HCT116 (cell line): ENCODE measurements at regions not wholly inside any gene's neighbourhood (a gene's known extent, or its start where the extent isn't known, plus 50 kb on each side); places are given as distances from the start of the nearest gene placed in this dataset.

Experiments used
- ATAC-seq: fragments of 200-7000 bp; cut with Tn5 transposase; 2 replicates; pipeline ENCODE4 v1.9.1; 2020; ENCODE audit warnings: mild to moderate bottlenecking, moderate library complexity
- BruUV-seq: library from RNA; stranded (reverse); fragments of 400-500 nt; replicated peaks from 2 replicates; lab custom pipeline; 2021; lab: Mats Ljungman, UMichigan
- CTCF ChIA-PET: fragments of 300-600 bp; sonication (Branson Sonifier 250); formaldehyde crosslinking; loops from one replicate; lab custom pipeline; 2021; ENCODE audit warnings: antibody characterized with exemption; lab: Charles Lee
- POLR2A ChIA-PET: fragments of 300-600, 350-600 bp; sonication (Branson Sonifier 250); formaldehyde crosslinking; loops from one replicate; lab custom pipeline; 2021; ENCODE audit warnings: antibody characterized with exemption; lab: Charles Lee
- RAD21 ChIA-PET, 2 experiments: fragments of 300-600 bp; sonication (Branson Sonifier 250); formaldehyde crosslinking; loops; one replicate each; lab custom pipeline; 2023; ENCODE audit warnings: low total read pairs in 2 of 2; ENCODE audit not compliant: uncharacterized antibody in 2 of 2, unreplicated experiment in 2 of 2, low non-redundant PET in 1 of 2; lab: Charles Lee
- DNase-seq: peaks from one replicate; pipeline ENCODE4 v3.0.0-alpha.2; 2010; ENCODE audit warnings: low read depth, low spot score
- H2AFZ ChIP-seq: fragments of 200-600 bp; shearing (Covaris generic), sonication (generic); 2 replicates; pipeline ENCODE4 v1.6.1; 2017; ENCODE audit warnings: low read depth, mixed run types, mixed read lengths, antibody characterized with exemption, low read length; ENCODE audit not compliant: poor library complexity, severe bottlenecking
- H3K27ac ChIP-seq: 2 replicates; pipeline ENCODE4 v1.5.1; 2012; ENCODE audit warnings: low read depth, low read length
- H3K27me3 ChIP-seq: fragments of 200-600 bp; sonication (generic); 2 replicates; pipeline ENCODE4 v1.6.1; 2016; ENCODE audit warnings: mixed run types, low read length, mixed read lengths; ENCODE audit not compliant: insufficient read depth
- H3K36me3 ChIP-seq, 2 experiments: fragments of 200-500 bp in 1 of 2; fragments of 200-600 bp in 1 of 2; sonication (Bioruptor generic) in 1 of 2; sonication (generic) in 1 of 2; 2 replicates each; pipeline versions ENCODE4 v1.5.1 to v1.6.1; 2014 to 2016; ENCODE audit warnings: low read length in 2 of 2, inconsistent platforms in 1 of 2, mixed read lengths in 1 of 2, mixed run types in 1 of 2; ENCODE audit not compliant: insufficient read depth in 2 of 2, control insufficient read depth in 1 of 2
- H3K4me1 ChIP-seq, 2 experiments: fragments of 200-600 bp in 1 of 2; sonication (generic) in 1 of 2; 2 replicates each; pipeline versions ENCODE4 v1.5.1 to v1.6.1; 2012 to 2017; ENCODE audit warnings: low read length in 2 of 2, inconsistent platforms in 1 of 2, mild to moderate bottlenecking in 1 of 2, mixed read lengths in 1 of 2, mixed run types in 1 of 2, moderate library complexity in 1 of 2; ENCODE audit not compliant: insufficient read depth in 2 of 2, control insufficient read depth in 1 of 2
- H3K4me2 ChIP-seq: fragments of 200-600 bp; sonication (generic); 2 replicates; pipeline ENCODE4 v1.6.1; 2017; ENCODE audit warnings: mixed run types, low read length, mixed read lengths
- H3K4me3 ChIP-seq, 2 experiments: fragments of 200-600 bp in 1 of 2; sonication (generic) in 1 of 2; replicated peaks in 1 of 2; 2 replicates each; pipeline ENCODE4 v1.5.1; 2011 to 2016; ENCODE audit warnings: low read length in 2 of 2, control low read depth in 1 of 2, low read depth in 1 of 2, mild to moderate bottlenecking in 1 of 2, mixed read lengths in 1 of 2, mixed run types in 1 of 2
- H3K79me2 ChIP-seq: fragments of 200-600 bp; sonication (generic); 2 replicates; pipeline ENCODE4 v1.6.1; 2017; ENCODE audit warnings: mild to moderate bottlenecking, mixed run types, low read length, moderate library complexity, mixed read lengths; ENCODE audit not compliant: insufficient read depth
- H3K9ac ChIP-seq: fragments of 200-600 bp; sonication (generic); 2 replicates; pipeline ENCODE4 v1.6.1; 2016; ENCODE audit warnings: low read length, mixed read lengths
- H3K9me2 ChIP-seq: fragments of 200-600 bp; sonication (generic), shearing (Covaris generic); 2 replicates; pipeline ENCODE4 v1.6.1; 2017; ENCODE audit warnings: mixed run types, mild to moderate bottlenecking, moderate library complexity; ENCODE audit not compliant: insufficient read depth
- H3K9me3 ChIP-seq, 2 experiments: fragments of 200-500 bp in 1 of 2; fragments of 200-600 bp in 1 of 2; sonication (Bioruptor generic) in 1 of 2; sonication (generic) in 1 of 2; 2 replicates each; pipeline ENCODE4 v1.6.1; 2014 to 2017; ENCODE audit warnings: low read length in 2 of 2, mixed read lengths in 2 of 2, inconsistent platforms in 1 of 2, low read depth in 1 of 2, mild to moderate bottlenecking in 1 of 2, mixed run types in 1 of 2, moderate library complexity in 1 of 2; ENCODE audit not compliant: control insufficient read depth in 1 of 2, insufficient read depth in 1 of 2
- H4K20me1 ChIP-seq: fragments of 200-600 bp; sonication (generic), shearing (Covaris generic); 2 replicates; pipeline ENCODE4 v1.6.1; 2017; ENCODE audit warnings: mixed run types, mild to moderate bottlenecking, moderate library complexity; ENCODE audit not compliant: insufficient read depth
- ATF3 ChIP-seq: IDR thresholded peaks from 2 replicates; pipeline ENCODE4 v1.6.1; 2012
- CBX3 ChIP-seq: IDR thresholded peaks from 2 replicates; pipeline ENCODE4 v1.6.1; 2012; ENCODE audit warnings: low read depth
- CEBPB ChIP-seq: IDR thresholded peaks from 2 replicates; pipeline ENCODE4 v1.6.1; 2012; ENCODE audit warnings: low read depth
- CTCF ChIP-seq, 3 experiments: fragments of 200-600 bp in 1 of 3; sonication (generic) in 1 of 3; IDR thresholded peaks in 2 of 3; conservative IDR thresholded peaks in 1 of 3; 2 replicates each; pipeline ENCODE4 v1.5.1; 2012 to 2017; ENCODE audit warnings: low read depth in 2 of 3, low read length in 2 of 3, antibody characterized with exemption in 1 of 3, borderline replicate concordance in 1 of 3, control low read depth in 1 of 3, mild to moderate bottlenecking in 1 of 3, mixed read lengths in 1 of 3, mixed run types in 1 of 3, moderate library complexity in 1 of 3; ENCODE audit not compliant: insufficient read depth in 1 of 3
- ELF1 ChIP-seq: IDR thresholded peaks from 2 replicates; pipeline ENCODE4 v1.6.1; 2012; ENCODE audit warnings: low read depth, borderline replicate concordance
- EZH2 ChIP-seq: fragments of 200-600 bp; sonication (generic); IDR thresholded peaks from 2 replicates; pipeline ENCODE4 v1.6.1; 2017; ENCODE audit warnings: antibody characterized with exemption, mixed run types
- EZH2phosphoT487 ChIP-seq: fragments of 200-600 bp; IDR thresholded peaks from 2 replicates; pipeline ENCODE4 v1.6.1; 2018; ENCODE audit warnings: antibody characterized with exemption, borderline replicate concordance
- FOSL1 ChIP-seq: IDR thresholded peaks from 2 replicates; pipeline ENCODE4 v1.6.1; 2012; ENCODE audit warnings: low read depth
- JUND ChIP-seq: IDR thresholded peaks from 2 replicates; pipeline ENCODE4 v1.6.1; 2012
- POLR2A ChIP-seq: IDR thresholded peaks from 2 replicates; pipeline ENCODE4 v1.7.0; 2011; ENCODE audit warnings: borderline replicate concordance; ENCODE audit not compliant: insufficient read depth, insufficient read length; ENCODE audit errors: extremely low read depth
- POLR2AphosphoS5 ChIP-seq: IDR thresholded peaks from 2 replicates; pipeline ENCODE4 v1.6.1; 2011; ENCODE audit warnings: mild to moderate bottlenecking, low read depth, low read length, moderate library complexity
- RAD21 ChIP-seq: IDR thresholded peaks from 2 replicates; pipeline ENCODE4 v1.6.1; 2012; ENCODE audit warnings: low read depth, mild to moderate bottlenecking
- REST ChIP-seq: IDR thresholded peaks from 2 replicates; pipeline ENCODE4 v1.6.1; 2012; ENCODE audit warnings: low read depth
- SIN3A ChIP-seq: IDR thresholded peaks from 2 replicates; pipeline ENCODE4 v1.6.1; 2012; ENCODE audit warnings: low read depth
- SP1 ChIP-seq: IDR thresholded peaks from 2 replicates; pipeline ENCODE4 v1.6.1; 2012; ENCODE audit warnings: low read depth
- SRF ChIP-seq: IDR thresholded peaks from 2 replicates; pipeline ENCODE4 v1.6.1; 2012; ENCODE audit warnings: low read depth
- YY1 ChIP-seq: IDR thresholded peaks from 2 replicates; pipeline ENCODE4 v1.6.1; 2011; ENCODE audit warnings: low read length, low read depth, moderate library complexity, mild to moderate bottlenecking; ENCODE audit not compliant: insufficient replicate concordance; ENCODE audit errors: extremely low read depth
- ZBTB33 ChIP-seq: IDR thresholded peaks from 2 replicates; pipeline ENCODE4 v1.6.1; 2011; ENCODE audit warnings: mild to moderate bottlenecking, low read length, moderate library complexity; ENCODE audit not compliant: insufficient replicate concordance; ENCODE audit errors: extremely low read depth
- ZFX ChIP-seq: fragments of 450-650 bp; IDR thresholded peaks from 2 replicates; pipeline ENCODE4 v1.6.1; 2017
- intact Hi-C: fragments of 100-400 bp; cut with micrococcal nuclease; formaldehyde crosslinking; loops from 2 replicates; pipeline ENCODE4 v1.10.0; 2022

- TF ChIP-seq CTCF (IDR thresholded peaks at IDR 0.05 in 2 of 3, conservative IDR thresholded peaks at IDR 0.05 in 1 of 3; ENCODE audit: borderline replicate concordance in 1 of 3, insufficient read depth in 1 of 3, low read depth in 2 of 3, low read length in 2 of 3) = no peak
- TF ChIP-seq POLR2A = no peak
Measured at GRCh38 chr11:11725438-11725837, 103.6 kb upstream of the GALNT18 start (continued).

- RAD21 ChIA-PET = no interaction called here
- CTCF ChIA-PET = no interaction called here
- no peaks in the 10 kb centered on the region for H3K36me3 ChIP-seq
- H3K4me2 ChIP-seq = no peak overlapping the region
- no peak for ATAC-seq
- no peak overlapping the region for H3K27ac ChIP-seq
- BruUV-seq = no TSS peak
- no peaks in the 10 kb centered on the region for H3K27me3 ChIP-seq
- H2AFZ ChIP-seq = no peak overlapping the region
- no peaks in the 10 kb centered on the region for H3K79me2 ChIP-seq
- DNase-seq = no peak
- H3K9ac ChIP-seq = no peak overlapping the region
- no peaks in the 10 kb centered on the region for H3K4me1 ChIP-seq
- no peak overlapping the region for H3K4me3 ChIP-seq
- H3K9me2 ChIP-seq = no peaks in the 10 kb centered on the region
- H3K9me3 ChIP-seq = no peaks in the 10 kb centered on the region
- H4K20me1 ChIP-seq = no peaks in the 10 kb centered on the region
- intact Hi-C loops = no loop called here
- POLR2A ChIA-PET = no interaction called here
- TF ChIP-seq ZBTB33 (no peak), SP1 (no peak), SIN3A (no peak), REST (no peak), CBX3 (no peak), EZH2 (no peak), ZFX (no peak), RAD21 (no peak), EZH2phosphoT487 (no peak), CEBPB (no peak), YY1 (no peak), ATF3 (no peak), POLR2AphosphoS5 (no peak), ELF1 (no peak), SRF (no peak), FOSL1 (no peak), JUND (no peak)
Measured at GRCh38 chr11:11724994-11725393, 103.2 kb upstream of the GALNT18 start.
